Activated naive CD4-positive, alpha-beta T cell treated with anti-CD3 and anti-CD28 coated beads, Interleukin-2, amount 50 U/mL, for 72 hours (primary cell): ENCODE measurements at regions not wholly inside any gene's neighbourhood (a gene's known extent, or its start where the extent isn't known, plus 50 kb on each side); places are given as distances from the start of the nearest gene placed in this dataset.
"Not testable (repeated sequence)": the region's sequence is repeated elsewhere in the genome, so short reads cannot be mapped to it uniquely, and the experiment has no call there.

Source experiments
- ATAC-seq, 2 donors: fragments of 150-1000 bp; cut with Tn5 transposase; 2 replicates each; pipeline ENCODE4 v1.10.0; 2021; ENCODE audit warnings: mild to moderate bottlenecking in 2 of 2, moderate library complexity in 2 of 2
- DNase-seq, 2 donors: peaks; one replicate each; pipeline ENCODE4 v3.0.0; 2021 to 2022; ENCODE audit warnings: low spot score in 2 of 2
- H3K27ac Mint-ChIP-seq, 2 donors: one replicate each; pipeline ENCODE4 v1.8.0; 2022; ENCODE audit warnings: mild to moderate bottlenecking in 2 of 2, mixed read lengths in 2 of 2
- H3K36me3 Mint-ChIP-seq, 2 donors: one replicate each; pipeline ENCODE4 v1.8.0; 2022; ENCODE audit warnings: mixed read lengths in 2 of 2
- H3K9me3 Mint-ChIP-seq, 2 donors: one replicate each; pipeline ENCODE4 v1.8.0; 2022; ENCODE audit warnings: mixed read lengths in 2 of 2

- ATAC-seq (no peak), DNase-seq (no peak)
- H3K9me3 Mint-ChIP-seq: no peaks in the 10 kb centered on the region
- H3K36me3 Mint-ChIP-seq: no peaks in the 10 kb centered on the region
- H3K27ac Mint-ChIP-seq: no peak overlapping the region
Measured at GRCh38 chr14:35973770-35974169, 147.6 kb downstream of the BRMS1L start.

DNA sequence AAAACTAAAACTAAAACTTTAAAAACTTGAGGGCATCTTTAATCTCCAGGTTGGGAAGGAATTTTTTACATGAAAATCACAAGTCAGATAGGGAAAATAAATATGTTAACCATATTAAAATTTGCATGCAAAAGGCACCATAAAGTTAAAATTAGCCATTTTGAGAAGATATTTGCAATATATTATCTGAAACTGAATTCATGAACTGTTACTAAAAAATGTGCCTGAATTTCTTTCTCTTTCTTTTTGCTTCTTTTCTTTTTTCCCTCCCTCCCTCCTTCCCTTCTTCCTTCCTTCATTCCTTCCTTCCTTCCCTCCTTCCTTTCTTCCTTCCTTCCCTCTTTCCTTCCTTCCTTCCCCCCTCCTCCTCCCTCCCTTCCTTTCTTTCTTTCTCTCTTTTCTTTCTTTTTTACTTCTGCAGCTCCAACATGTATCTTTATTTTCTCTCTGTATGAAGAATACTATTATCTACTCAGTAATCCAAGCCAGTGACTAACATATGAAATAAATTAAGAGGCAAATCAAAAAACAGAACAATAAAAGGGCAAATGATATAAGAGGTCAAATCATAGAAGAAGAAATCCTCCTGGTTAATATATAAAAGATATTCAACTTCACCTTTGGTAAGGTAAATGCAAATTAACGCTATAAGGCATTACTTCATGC lies 146.0 kb downstream of the BRMS1L start:
- no peak for ATAC-seq
- Mint-ChIP-seq H3K27ac (no peak overlapping the region), H3K9me3 (no peaks in the 10 kb centered on the region), H3K36me3 (no peaks in the 10 kb centered on the region)
- no peak for DNase-seq

GRCh38 chr14:35969310-35969709 lies 143.2 kb downstream of the BRMS1L start:
- no peak for DNase-seq
- Mint-ChIP-seq H3K36me3 (no peaks in the 10 kb centered on the region), H3K9me3 (no peaks in the 10 kb centered on the region), H3K27ac (no peak overlapping the region)
- ATAC-seq: no peak

DNA sequence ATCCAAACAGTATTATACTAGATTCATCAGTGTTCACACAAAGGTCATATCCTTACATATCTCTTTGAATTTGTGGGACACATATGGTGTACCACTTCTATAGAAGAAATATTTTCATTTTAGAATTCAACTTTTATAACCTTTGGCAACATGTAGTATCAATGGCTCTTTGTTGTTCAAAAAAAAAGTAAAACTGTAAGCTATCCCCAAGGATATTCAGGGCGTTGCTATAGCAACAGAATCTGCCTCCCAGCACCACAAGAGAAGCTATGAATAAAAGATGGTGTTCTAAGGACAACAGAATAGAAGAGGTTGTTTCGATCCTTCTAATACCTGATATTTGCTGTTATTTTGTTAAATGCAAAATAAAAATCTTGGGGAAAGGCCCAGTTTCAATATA lies 139.3 kb downstream of the BRMS1L start:
- DNase-seq: no peak
- ATAC-seq: no peak
- Mint-ChIP-seq H3K36me3 (no peaks in the 10 kb centered on the region), H3K9me3 (no peaks in the 10 kb centered on the region), H3K27ac (no peak overlapping the region)

DNA sequence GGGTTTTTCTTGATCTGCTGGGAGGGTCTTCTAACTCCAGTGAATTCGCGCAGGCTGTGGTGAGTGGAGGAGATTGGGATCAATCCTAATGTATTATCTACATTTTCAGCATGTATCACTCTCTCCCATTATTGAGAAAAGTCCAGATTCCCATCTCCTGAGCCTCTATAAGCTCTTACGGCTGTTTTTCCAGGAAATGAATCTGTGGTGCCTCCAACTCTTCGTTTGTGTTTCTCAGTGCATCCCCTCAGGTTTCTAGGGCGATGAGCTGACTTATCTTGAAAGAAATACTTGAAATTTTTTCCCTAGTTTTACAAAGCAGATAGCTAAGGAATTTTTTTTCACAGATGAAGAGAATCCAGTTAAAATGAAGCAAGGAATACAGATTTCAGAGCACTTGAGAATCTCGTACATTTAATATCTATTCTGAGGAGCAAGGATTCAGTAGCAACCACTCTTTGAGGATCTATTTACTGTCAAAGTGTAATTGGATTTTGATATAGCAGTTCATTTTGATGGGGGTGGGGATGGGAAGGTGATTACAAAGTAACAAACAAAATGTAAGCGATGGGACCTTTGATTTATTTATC lies 138.7 kb downstream of the BRMS1L start:
- no peak for DNase-seq
- Mint-ChIP-seq H3K9me3 (no peaks in the 10 kb centered on the region), H3K27ac (no peak overlapping the region), H3K36me3 (no peaks in the 10 kb centered on the region)
- no peak for ATAC-seq

- Mint-ChIP-seq H3K9me3 (no peaks in the 10 kb centered on the region), H3K36me3 (no peaks in the 10 kb centered on the region), H3K27ac (no peak overlapping the region)
- ATAC-seq (peak in 1 of 2 donors; percentile 41), DNase-seq (no peak)
Measured at GRCh38 chr14:35963209-35963608, 137.1 kb downstream of the BRMS1L start.

- H3K27ac Mint-ChIP-seq: no peak overlapping the region
- no peaks in the 10 kb centered on the region for H3K36me3 Mint-ChIP-seq
Measured at GRCh38 chr14:35961697-35962274, 135.6 kb downstream of the BRMS1L start.

GRCh38 chr14:35959835-35960234 lies 133.7 kb downstream of the BRMS1L start:
- no peaks in the 10 kb centered on the region for H3K36me3 Mint-ChIP-seq
- DNase-seq (no peak), ATAC-seq (no peak)
- no peak overlapping the region for H3K27ac Mint-ChIP-seq
- no peaks in the 10 kb centered on the region for H3K9me3 Mint-ChIP-seq

More at GRCh38 chr14:35961697-35962274, 135.6 kb downstream of the BRMS1L start:
- ATAC-seq (no peak), DNase-seq (no peak)
- H3K9me3 Mint-ChIP-seq: no peaks in the 10 kb centered on the region

DNA sequence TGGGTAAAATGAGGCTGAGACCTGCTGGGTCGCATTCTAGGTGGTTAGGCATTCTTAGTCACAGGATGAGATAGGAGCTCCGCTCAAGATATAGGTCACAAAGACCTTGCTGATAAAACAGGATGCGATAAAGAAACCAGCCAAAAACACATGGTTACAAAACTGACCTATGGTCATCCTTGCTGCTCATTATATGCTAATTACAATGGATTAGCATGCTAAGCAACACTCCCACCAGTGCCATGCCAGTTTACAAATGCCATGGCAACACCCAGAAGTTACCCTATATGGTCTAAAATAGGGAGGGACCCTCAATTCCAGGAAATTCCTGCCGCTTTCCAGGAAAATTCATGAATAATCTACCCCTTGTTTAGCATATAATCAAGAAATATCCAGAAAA lies 132.4 kb downstream of the BRMS1L start:
- Mint-ChIP-seq H3K9me3 (no peaks in the 10 kb centered on the region), H3K27ac (no peak overlapping the region), H3K36me3 (no peaks in the 10 kb centered on the region)
- ATAC-seq: no peak
- no peak for DNase-seq

DNA sequence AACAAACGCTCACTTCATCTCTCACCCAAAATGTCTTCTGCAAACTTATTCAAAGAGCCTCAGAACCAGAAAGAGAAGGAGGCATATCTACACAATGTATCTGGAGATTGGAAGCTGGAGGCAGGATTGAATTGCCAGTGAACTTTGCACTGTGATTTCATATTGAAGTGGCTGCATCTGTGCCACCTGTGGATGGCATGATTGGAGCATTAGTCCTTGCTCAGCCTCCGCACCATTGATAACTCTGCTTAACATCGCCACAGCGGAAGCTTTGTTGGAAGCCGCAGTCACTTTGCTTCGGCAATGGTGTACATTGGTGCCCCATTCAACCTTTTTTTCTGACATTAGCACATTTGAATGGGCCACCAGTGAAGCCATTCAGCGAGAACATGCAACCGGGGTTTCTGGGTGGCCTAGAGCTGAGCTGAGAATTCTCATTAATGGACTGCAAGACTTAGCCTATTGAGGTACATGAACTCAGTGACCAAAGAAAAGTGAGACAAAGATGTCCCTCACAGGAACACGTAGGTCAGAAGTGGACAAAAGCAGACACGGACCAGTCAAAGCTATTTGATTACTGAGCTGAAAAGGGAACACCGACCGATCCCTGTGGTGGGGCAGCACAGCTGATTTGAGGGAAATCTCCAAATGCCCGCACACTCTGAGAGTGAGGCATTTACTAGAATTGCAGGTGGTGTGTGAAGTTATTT lies 130.4 kb downstream of the BRMS1L start:
- ATAC-seq: no peak
- no peak for DNase-seq
- Mint-ChIP-seq H3K36me3 (no peaks in the 10 kb centered on the region), H3K27ac (no peak overlapping the region), H3K9me3 (no peaks in the 10 kb centered on the region)

GRCh38 chr14:35952584-35952983 lies 126.4 kb downstream of the BRMS1L start:
- DNase-seq (no peak), ATAC-seq (no peak)
- Mint-ChIP-seq H3K36me3 (no peaks in the 10 kb centered on the region), H3K9me3 (no peaks in the 10 kb centered on the region), H3K27ac (no peak overlapping the region)

DNA sequence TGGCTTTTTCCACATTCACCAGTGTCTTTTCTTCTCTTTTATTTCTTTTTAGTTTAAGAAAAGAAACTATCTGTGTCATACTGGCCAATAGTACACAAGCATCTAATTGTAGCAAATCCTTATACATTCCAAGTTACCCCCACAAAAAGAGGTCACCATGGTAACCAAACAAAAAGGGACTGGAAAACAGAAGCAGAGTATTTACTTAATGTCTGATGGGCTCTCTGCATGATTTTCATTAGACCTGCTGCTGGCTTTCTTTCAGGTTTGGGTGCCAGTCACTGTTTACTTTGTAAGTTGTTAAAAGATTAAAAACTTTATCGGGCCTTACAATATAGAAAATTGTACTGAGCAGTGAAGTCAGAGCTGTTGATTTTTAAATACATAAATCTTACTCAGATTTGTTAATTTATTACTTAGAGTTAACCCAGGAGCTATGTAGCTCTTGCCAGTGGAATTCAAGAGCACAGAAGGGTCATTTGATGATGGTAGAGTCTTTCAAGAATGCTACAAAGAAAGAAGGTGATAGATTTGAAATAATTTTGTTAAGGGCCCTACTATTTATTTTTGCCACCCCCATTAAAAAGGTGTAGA lies 123.9 kb downstream of the BRMS1L start:
- DNase-seq: no peak
- no peaks in the 10 kb centered on the region for H3K36me3 Mint-ChIP-seq
- no peak for ATAC-seq
- no peak overlapping the region for H3K27ac Mint-ChIP-seq
- H3K9me3 Mint-ChIP-seq: no peaks in the 10 kb centered on the region

GRCh38 chr14:35947983-35948382 lies 121.8 kb downstream of the BRMS1L start:
- not testable (repeated sequence) for H3K27ac Mint-ChIP-seq, H3K9me3 Mint-ChIP-seq, H3K36me3 Mint-ChIP-seq, ATAC-seq, DNase-seq

DNA sequence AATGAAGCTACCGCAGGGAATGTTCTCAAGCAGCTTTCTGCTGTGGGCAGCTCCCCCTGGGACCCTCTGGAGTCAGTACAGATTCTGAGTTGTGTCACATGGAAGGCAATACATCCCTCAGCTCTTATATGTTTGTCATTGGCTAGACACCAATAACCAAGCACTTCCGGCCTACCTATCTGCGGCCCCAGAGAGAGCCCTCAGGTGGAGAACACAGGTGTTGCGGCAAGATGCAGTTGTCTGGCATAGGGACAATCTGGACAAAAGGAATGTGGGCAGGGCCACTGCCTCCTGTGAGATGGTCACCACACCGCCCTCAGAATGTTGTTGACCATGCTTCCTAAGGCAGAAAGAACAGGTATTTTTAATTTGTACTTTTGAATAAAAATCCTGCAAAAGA lies 118.7 kb downstream of the BRMS1L start:
- DNase-seq (peak in 1 of 2 donors; percentile 12), ATAC-seq (peak; percentile 29 to 47)
- H3K9me3 Mint-ChIP-seq: no peaks in the 10 kb centered on the region
- H3K36me3 Mint-ChIP-seq: no peaks in the 10 kb centered on the region
- H3K27ac Mint-ChIP-seq: no peak overlapping the region

- no peaks in the 10 kb centered on the region for H3K36me3 Mint-ChIP-seq
- no peaks in the 10 kb centered on the region for H3K9me3 Mint-ChIP-seq
- ATAC-seq: no peak
- DNase-seq: no peak
- H3K27ac Mint-ChIP-seq: no peak overlapping the region
Measured at GRCh38 chr14:35940291-35940690, 114.2 kb downstream of the BRMS1L start.

DNA sequence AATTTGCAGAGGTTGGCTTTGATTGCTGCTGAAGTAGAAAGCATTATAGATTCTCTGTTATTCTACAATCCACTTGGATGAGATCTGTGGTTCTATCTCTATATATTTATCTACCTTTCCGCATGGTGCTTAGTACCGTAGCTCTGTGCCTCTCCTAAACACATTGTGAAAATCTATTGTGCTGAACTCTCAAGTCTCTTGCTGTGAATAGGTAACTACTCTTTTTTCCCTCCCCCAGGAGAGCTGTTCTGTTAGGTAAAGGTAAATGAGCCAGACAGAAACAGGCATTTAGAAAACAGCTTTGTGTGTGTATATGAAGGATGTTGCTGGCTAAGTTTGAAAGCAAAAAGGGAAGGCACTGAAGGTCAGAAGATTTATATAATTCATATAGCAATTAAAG lies 112.6 kb downstream of the BRMS1L start:
- no peaks in the 10 kb centered on the region for H3K36me3 Mint-ChIP-seq
- no peak for ATAC-seq

GRCh38 chr14:35934499-35934898 lies 108.4 kb downstream of the BRMS1L start:
- Mint-ChIP-seq H3K36me3 (peaks cover 0 to 5% of the 10 kb centered on the region in 2 donors), H3K9me3 (peaks cover 4 to 5% of the 10 kb centered on the region in 2 donors), H3K27ac (no peak overlapping the region)
- DNase-seq (no peak), ATAC-seq (peak; percentile 57 to 80)

More for the DNA sequence above, 112.6 kb downstream of the BRMS1L start:
- Mint-ChIP-seq H3K27ac (no peak overlapping the region), H3K9me3 (no peaks in the 10 kb centered on the region)
- no peak for DNase-seq
